Activated B cell treated with CpG ODN at 0.5 μM for 24 hours (primary cell): ENCODE measurements at regions not wholly inside any gene's neighbourhood (a gene's known extent, or its start where the extent isn't known, plus 50 kb on each side); places are given as distances from the start of the nearest gene placed in this dataset.

ENCODE experiments used
- ATAC-seq: fragments of 200-7000 bp; cut with Tn5 transposase; one replicate; pipeline ENCODE4 v1.10.0; 2021; ENCODE audit warnings: low read depth, mild to moderate bottlenecking, moderate library complexity
- CTCF ChIA-PET: fragments of 350-600 bp; sonication (Branson Sonifier 250); formaldehyde crosslinking; loops from one replicate; lab custom pipeline; 2021; ENCODE audit warnings: antibody characterized with exemption; lab: Charles Lee
- POLR2A ChIA-PET: fragments of 350-600 bp; sonication (Branson Sonifier 250); formaldehyde crosslinking; loops from one replicate; lab custom pipeline; 2021; ENCODE audit warnings: antibody characterized with exemption; lab: Charles Lee
- DNase-seq: peaks from one replicate; pipeline ENCODE4 v3.0.0; 2022
- H3K27ac Mint-ChIP-seq: one replicate; pipeline ENCODE4 v1.8.0; 2020; ENCODE audit warnings: mixed read lengths
- H3K27me3 Mint-ChIP-seq: one replicate; pipeline ENCODE4 v1.8.0; 2021; ENCODE audit warnings: mixed read lengths
- H3K36me3 Mint-ChIP-seq: one replicate; pipeline ENCODE4 v1.8.0; 2021; ENCODE audit warnings: low read depth, mixed read lengths
- H3K4me1 Mint-ChIP-seq: one replicate; pipeline ENCODE4 v1.8.0; 2021; ENCODE audit warnings: mixed read lengths
- H3K4me3 Mint-ChIP-seq: one replicate; pipeline ENCODE4 v1.8.0; 2020; ENCODE audit warnings: mild to moderate bottlenecking, mixed read lengths
- H3K9me3 Mint-ChIP-seq: one replicate; pipeline ENCODE4 v1.8.0; 2020; ENCODE audit warnings: mixed read lengths
- intact Hi-C: fragments of 100-400 bp; cut with micrococcal nuclease; formaldehyde crosslinking; loops from one replicate; pipeline ENCODE4 v1.15.1; 2024
- TF ChIP-seq, protein P1 (sequence below): fragments of 200-600 bp; IDR thresholded peaks from one replicate; pipeline ENCODE4 v1.8.0; 2022; ENCODE audit warnings: antibody characterized with exemption, mild to moderate bottlenecking

DNA sequence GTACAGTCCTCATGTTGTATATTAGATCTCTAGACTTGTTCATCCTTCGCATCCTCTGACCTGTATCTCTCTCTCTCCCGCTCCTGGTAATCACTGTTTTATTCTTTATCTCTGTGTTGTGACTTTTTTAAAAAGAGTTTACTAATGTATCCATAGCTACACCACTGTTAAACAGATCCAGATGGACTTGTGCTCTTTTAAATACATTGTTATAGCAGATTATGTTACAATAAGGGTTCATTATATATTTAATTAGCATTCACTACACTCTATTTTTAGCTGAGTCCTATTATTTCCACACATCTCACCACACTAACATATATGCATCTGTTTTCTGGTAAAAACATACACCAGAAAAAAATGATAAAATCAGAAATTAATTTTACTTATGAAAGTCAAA, 90.5 kb downstream of the RBM43 start:
- no peak for ATAC-seq

GRCh38 chr2:151166410-151166809, 95.3 kb downstream of the RBM43 start:
- Mint-ChIP-seq H3K9me3 (no peaks in the 10 kb centered on the region), H3K27ac (no peak overlapping the region), H3K4me3 (no peak overlapping the region), H3K36me3 (no peaks in the 10 kb centered on the region), H3K4me1 (no peaks in the 10 kb centered on the region), H3K27me3 (peaks cover 10% of the 10 kb centered on the region)
- TF ChIP-seq, protein P1, sequence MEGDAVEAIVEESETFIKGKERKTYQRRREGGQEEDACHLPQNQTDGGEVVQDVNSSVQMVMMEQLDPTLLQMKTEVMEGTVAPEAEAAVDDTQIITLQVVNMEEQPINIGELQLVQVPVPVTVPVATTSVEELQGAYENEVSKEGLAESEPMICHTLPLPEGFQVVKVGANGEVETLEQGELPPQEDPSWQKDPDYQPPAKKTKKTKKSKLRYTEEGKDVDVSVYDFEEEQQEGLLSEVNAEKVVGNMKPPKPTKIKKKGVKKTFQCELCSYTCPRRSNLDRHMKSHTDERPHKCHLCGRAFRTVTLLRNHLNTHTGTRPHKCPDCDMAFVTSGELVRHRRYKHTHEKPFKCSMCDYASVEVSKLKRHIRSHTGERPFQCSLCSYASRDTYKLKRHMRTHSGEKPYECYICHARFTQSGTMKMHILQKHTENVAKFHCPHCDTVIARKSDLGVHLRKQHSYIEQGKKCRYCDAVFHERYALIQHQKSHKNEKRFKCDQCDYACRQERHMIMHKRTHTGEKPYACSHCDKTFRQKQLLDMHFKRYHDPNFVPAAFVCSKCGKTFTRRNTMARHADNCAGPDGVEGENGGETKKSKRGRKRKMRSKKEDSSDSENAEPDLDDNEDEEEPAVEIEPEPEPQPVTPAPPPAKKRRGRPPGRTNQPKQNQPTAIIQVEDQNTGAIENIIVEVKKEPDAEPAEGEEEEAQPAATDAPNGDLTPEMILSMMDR, result no peak
- POLR2A ChIA-PET, result no interaction called here
- ATAC-seq, result no peak
- no peak for DNase-seq
- CTCF ChIA-PET, result interaction anchor here (0.6 kb wide), 1 partner anchor 20 kb away, joined by 3 read pairs; no protein-coding TSS in a partner anchor
- intact Hi-C loops, result no loop called here

More for the DNA sequence above, 90.5 kb downstream of the RBM43 start:
- Mint-ChIP-seq H3K4me1 (no peaks in the 10 kb centered on the region), H3K36me3 (no peaks in the 10 kb centered on the region), H3K4me3 (no peak overlapping the region), H3K27me3 (no peaks in the 10 kb centered on the region), H3K27ac (no peak overlapping the region), H3K9me3 (no peaks in the 10 kb centered on the region)
- TF ChIP-seq, protein P1, result no peak
- intact Hi-C loops, result no loop called here
- POLR2A ChIA-PET, result no interaction called here
- no peak for DNase-seq
- CTCF ChIA-PET, result no interaction called here

- DNase-seq (no peak), ATAC-seq (no peak)
- Mint-ChIP-seq H3K9me3 (no peaks in the 10 kb centered on the region), H3K27ac (no peak overlapping the region), H3K4me1 (no peaks in the 10 kb centered on the region), H3K36me3 (no peaks in the 10 kb centered on the region), H3K4me3 (no peak overlapping the region), H3K27me3 (peaks cover 10% of the 10 kb centered on the region)
- intact Hi-C loops, result no loop called here
- TF ChIP-seq, protein P1, result no peak
- ChIA-PET POLR2A (no interaction called here), CTCF (no interaction called here)
These were observed 96.5 kb downstream of the RBM43 start for GRCh38 chr2:151165105-151165684.

- intact Hi-C loops, result no loop called here
- peaks cover 13% of the 10 kb centered on the region for H3K27me3 Mint-ChIP-seq
- H3K9me3 Mint-ChIP-seq, result no peaks in the 10 kb centered on the region
- H3K27ac Mint-ChIP-seq, result no peak overlapping the region
- TF ChIP-seq, protein P1, result no peak
- ChIA-PET POLR2A (no interaction called here), CTCF (no interaction called here)
- H3K4me1 Mint-ChIP-seq, result no peaks in the 10 kb centered on the region
- DNase-seq (no peak), ATAC-seq (no peak)
- no peaks in the 10 kb centered on the region for H3K36me3 Mint-ChIP-seq
- H3K4me3 Mint-ChIP-seq, result no peak overlapping the region
These were observed 99.7 kb downstream of the RBM43 start for GRCh38 chr2:151161821-151162551.

GRCh38 chr2:151159109-151159662, 102.5 kb downstream of the RBM43 start:
- Mint-ChIP-seq H3K4me1 (no peaks in the 10 kb centered on the region), H3K27me3 (peaks cover 15% of the 10 kb centered on the region), H3K4me3 (no peak overlapping the region), H3K9me3 (no peaks in the 10 kb centered on the region), H3K36me3 (no peaks in the 10 kb centered on the region), H3K27ac (no peak overlapping the region)
- TF ChIP-seq, protein P1, result no peak
- no peak for ATAC-seq
- CTCF ChIA-PET, result no interaction called here
- no peak for DNase-seq
- POLR2A ChIA-PET, result no interaction called here
- intact Hi-C loops, result no loop called here
